DMS79 (cell line): ENCODE measurements at regions not wholly inside any gene's neighbourhood (a gene's known extent, or its start where the extent isn't known, plus 50 kb on each side); places are given as distances from the start of the nearest gene placed in this dataset.
"Not testable (repeated sequence)": the region's sequence is repeated elsewhere in the genome, so short reads cannot be mapped to it uniquely, and the experiment has no call there.

Source experiments
- DNase-seq: peaks from one replicate; lab custom pipeline; 2025; lab: John Stamatoyannopoulos, UW

DNA sequence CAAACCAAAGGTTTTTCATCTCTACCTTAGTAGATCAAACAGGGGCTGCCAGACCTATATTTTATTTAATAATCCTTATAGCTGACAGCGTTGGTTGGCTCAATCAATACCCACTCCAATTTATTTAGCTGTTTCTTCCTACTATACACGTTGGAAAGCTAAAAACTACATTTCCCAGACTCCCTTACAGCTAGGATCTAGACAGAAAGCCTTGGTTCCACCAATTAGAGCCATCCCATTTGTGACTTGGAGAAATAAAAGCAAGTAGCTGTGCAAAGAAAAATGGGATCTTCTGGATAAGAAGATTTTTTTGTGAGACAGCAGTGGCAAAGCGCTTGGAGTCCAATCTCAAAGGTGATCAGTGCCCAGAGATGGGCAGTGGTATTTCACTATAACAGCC is 331.3 kb upstream of the MEIS1 start:
- DNase-seq, result no peak

GRCh38 chr2:66101206-66101605 is 333.7 kb upstream of the MEIS1 start:
- no peak for DNase-seq

DNA sequence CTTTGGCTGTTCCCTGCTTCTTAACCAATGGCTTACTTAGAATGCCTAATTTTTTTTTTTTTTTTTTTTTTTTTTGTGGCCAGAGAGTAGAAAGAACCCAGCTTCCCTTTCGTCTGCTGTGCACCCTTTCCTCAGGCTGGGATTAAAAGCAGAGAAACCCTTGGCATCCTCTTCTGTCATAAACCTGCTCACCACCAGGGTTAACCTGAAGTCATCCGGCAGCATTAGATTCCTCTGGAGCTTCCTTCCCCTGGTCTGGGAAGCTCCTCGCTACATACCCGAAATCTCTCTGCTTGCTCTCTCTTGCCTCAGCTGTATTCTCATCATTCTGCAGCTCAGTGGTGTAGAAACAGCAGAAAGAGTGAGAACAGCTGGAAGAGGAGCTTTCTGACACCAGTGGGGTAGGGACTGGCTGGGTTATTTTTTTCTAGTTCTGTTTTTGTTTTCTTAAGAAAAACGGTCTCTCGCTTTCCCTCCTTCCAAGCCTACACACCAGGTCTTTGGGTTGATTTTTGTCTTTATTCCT is 339.0 kb upstream of the MEIS1 start:
- no peak for DNase-seq

DNA sequence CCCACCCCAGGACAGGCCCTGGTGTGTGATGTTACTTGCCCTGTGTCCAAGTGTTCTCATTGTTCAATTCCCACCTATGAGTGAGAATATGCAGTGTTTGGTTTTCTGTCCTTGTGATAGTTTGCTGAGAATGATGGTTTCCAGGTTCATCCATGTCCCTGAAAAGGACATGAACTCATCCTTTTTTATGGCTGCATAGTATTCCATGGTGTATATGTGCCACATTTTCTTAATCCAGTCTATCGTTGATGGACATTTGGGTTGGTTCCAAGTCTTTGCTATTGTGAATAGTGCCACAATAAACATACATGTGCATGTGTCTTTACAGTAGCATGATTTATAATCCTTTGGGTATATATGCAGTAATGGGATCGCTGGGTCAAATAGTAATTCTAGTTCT is 340.2 kb upstream of the MEIS1 start:
- DNase-seq, result not testable (repeated sequence)

DNA sequence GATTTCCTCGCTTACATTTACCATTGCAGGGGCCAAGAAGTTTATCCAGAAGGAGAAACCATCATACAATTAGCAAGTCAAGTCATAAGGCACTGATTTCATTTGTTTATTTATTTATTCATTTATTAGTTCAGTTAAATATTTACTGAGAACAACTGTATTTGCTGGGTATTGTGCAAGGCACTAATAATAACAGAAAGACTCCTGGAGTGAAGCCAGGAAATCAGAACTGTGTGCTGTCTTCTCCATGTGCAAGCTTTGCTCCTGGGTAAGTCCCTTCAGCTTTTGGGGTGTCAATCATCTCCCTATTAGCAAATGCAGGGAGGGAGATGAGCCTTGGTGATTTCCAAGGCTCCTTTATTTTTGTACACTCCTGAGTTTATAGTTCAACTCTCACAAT is 341.6 kb upstream of the MEIS1 start:
- DNase-seq, result no peak

DNA sequence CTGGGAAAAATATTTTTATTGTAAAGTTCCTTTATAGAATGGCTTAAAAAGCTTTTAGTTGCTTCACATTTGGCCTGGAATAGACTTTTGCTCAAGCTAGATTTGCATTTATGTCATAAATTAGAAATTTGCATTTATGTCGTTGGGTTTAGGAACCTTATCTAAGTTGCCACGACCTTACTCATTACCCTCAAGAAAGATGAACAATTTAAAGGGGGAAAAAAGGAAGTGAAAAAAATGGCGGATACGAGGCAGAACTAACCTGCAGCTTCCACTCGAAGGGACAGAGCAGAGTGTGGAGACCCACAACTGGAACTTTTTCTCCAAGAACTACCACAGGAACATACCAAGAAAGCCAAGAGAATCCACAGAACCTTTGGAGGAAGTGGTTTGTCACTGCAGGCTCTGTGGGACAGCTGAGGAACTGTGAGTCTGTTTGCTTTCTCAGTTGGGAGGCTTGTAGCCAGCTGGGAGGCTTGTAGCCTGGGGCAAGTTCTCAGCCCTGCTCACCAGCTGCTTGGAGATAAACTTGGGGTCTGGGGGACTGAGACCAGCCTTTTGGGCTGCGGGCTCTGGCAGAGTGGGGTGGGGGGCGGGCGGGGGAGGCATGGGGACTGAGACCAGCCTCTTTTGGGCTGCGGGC is 349.9 kb upstream of the MEIS1 start:
- no peak for DNase-seq

DNA sequence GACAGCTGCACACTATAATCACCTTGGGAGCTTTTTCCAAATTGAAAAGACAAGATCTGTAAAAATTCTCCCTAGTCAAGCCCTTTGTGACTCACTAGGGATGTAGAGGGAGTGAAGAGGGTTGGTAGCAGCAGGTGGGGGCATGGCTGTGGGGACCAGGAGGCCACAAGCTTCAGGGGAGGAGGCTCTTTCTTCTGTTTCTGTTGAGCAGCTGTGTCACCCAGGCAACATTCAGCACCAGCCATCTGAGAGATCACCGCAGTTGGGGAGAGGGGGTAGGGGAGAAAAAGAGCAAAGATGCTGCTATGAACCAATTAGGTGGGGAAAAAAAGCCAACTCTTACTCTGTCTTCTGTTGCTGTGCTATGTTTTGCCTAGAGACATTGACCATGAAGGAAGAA is 352.3 kb upstream of the MEIS1 start:
- no peak for DNase-seq

DNA sequence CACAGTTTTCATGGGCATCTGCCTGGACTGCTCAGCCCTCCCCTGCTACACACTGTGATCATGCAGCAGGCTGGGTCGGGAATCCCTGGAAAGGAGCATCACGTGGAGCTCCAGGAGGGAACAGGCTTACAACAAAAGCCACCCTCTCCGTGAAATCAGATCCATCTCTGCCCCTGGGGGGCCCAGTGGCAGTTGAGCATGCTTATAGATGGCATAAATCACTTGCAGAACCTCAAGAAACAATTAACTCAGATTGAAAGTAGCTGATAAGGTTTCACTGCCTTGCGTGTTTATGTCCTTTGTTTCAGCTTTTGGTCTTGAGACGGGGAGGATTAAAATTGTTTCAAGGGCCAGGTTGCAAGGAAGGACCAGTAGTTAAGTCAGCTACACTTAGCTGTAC is 354.8 kb upstream of the MEIS1 start:
- DNase-seq, result no peak

DNA sequence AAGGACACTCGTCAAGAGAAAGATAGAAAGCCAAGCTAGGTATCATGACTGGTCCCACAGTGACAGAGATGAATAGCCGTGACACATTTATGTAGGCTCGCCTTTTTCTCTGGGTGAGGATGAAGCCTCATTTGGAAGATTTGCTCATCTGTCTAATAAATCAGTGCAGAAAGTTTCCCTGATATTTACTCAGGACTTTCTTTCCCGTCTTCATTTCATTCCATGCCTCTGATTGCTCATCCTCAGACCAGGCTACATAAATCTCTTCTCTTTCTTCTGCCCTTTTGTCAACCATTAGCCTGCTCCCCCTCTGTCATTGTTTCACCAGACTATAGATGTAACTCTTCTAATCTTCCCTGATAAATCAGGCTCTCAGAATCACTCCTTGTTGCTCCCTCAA is 361.8 kb upstream of the MEIS1 start:
- DNase-seq, result no peak

DNA sequence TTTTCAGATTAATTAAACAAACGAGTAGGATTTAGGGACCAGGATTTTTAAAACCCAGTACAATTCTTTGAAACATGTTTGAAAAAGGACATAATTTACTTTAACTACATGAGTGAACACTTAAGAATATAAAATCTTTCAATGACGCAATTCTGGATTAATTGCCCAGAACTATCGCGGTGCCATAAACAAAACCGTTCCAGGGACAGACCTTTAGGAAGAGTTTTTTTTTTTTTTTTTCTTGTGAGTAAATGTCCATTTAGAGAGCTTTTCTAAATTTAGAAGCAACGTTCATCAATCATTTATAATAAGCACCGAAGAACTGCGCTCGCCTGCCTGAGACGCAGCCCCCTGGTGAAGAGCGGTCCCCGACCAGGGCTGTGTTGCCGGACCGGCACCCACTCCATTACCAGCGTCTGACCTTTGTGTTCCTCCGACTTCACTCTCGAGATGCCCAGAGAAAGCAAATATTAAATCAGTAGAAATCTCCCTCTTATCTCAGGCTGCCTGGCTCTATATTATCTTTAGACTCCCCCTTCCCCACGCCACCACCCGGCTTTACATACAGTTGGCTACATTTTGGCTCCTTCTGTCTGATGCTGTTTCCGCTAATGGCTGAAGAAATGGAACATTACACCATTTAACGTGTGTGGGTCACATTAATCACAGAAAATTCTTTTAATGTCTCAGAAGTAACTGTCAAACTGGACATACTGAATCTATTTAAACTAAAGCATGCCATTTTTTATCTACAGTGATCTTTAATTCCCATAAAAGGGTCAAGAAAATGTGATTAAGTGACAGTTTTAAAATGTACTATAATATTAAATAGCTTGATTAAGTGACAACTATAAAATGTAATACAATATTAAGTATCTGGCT is 364.0 kb upstream of the MEIS1 start:
- DNase-seq, result peak; percentile 57

GRCh38 chr2:66069937-66070720 is 364.8 kb upstream of the MEIS1 start:
- no peak for DNase-seq

- DNase-seq, result no peak
Observed at GRCh38 chr2:66066032-66066431, 368.9 kb upstream of the MEIS1 start.

DNA sequence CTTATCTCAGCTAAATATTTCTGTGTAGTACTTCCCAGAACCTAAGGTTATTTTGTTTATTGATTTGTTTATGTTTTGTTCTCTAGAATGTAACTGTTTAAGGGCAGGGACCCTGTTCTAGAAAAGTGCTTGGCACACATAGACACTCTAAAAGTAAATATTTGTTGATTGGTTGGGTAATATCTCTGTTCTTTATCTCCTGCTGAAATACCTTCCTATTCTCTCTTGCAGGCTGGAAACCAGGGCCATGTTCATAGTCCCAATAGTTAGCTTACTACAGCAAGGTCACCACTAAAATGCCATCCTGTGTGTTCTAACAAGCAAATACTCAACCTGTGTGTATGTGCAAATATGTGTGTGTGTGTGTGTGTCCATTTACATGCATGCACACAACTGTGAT is 375.6 kb upstream of the MEIS1 start:
- no peak for DNase-seq

DNA sequence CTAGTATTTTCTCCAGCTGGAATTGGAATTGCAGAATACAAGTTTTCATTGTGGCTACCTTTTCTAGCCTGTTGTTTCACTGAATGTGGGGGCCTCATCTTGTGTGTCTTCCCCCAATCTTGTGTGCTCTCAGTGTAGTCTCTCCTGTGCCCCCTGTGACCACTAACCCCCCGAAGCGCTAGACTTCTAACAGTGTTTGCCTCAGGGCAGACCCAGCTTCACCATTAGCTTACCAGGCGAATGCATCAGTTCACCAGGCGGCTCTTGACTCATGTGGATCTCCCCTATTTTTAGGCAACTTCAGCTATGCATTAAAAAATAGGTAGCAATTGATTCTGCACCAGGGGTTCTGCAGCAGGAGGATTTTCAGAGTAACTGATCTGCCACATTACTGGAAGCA is 376.2 kb upstream of the MEIS1 start:
- no peak for DNase-seq

DNA sequence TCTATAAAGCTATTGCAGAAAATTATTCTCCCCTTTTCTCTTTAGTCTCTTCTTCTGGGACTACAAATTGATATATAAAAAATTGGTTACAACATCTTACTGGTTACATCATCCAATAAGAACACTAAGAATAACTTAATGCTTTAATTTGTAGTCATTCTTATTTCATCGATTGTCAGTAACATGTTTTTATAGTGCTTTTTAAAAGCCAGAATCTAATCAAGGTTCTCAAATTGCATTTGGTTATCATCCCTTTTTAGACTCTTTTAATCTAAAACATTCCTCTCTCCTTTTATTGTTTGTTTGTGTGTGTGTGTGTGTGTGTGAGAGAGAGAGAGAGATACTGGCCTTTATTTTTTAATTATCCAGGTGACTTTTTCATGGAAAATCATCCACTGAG is 377.1 kb upstream of the MEIS1 start:
- DNase-seq, result no peak

GRCh38 chr2:66050392-66050791 is 384.5 kb upstream of the MEIS1 start:
- no peak for DNase-seq

DNA sequence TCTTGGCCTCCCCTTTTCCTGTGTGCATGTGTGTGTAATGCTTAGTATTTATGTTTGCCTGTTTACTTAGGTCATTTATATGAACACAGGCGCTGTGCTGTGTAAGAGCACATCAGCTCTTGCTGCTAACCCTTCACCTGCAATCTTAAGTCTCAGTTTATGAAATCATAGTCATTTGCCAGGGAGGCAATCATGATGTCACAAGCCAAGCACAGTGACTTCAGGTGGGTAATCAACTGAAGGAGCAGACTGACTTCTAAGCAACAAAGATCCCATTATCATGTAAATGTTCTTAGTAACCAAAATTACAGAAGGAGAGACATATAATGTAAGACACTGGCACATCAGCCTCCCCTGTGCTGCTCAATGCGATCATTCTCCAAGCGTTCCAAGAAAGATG is 386.3 kb upstream of the MEIS1 start:
- DNase-seq, result no peak

DNA sequence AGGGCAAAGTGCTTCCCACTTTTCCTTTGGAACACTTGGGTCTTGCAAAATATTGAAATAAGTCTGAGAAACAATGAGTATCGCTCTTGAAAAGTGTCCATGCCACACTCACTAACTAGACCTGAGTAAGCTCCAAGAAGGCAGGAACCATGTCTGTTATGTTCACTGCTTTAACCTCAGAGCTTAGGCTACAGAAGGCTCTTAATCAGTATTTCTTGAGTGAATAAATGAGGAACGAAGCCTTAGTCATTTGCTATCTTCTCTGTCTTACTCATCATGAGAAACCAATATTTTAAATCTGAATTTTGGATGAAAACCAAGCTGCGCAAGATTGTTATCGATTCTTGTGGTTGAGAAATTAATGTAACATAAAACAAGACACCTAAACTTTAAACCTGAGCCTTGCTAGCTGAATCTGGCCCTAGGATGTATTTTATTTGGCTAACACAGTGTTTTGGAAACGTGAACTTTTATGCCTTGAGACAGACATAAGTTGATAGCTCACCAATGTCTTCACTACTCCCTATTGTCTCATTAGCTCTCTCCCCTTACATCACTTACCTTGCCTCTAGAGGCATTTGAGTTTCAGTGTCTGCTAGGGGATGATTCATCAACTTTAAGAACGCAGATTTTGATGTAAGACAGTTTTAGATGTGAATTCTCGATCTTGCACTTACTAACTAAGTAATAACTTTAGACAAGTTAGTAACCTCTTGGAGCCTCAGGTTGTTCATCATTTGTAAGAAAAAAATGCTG is 392.8 kb upstream of the MEIS1 start:
- no peak for DNase-seq

DNA sequence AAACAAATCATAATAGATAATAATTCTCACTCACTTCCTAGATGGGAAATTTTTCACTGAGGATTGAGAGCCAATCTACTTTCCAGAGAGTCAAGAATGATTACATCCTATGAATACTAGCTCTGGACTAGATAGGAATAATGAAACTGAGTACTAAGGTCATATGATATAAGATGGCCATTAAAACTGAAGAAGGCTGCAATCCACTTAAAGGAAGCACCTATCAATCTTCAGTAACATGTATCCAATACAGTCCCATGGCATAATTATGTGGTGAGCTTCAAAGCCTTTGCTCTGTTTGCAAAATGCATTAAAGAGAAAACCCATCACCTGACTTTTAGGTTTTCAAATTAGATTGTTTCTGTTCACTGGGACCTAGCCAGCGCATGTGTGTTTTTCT is 398.0 kb upstream of the MEIS1 start:
- no peak for DNase-seq

DNA sequence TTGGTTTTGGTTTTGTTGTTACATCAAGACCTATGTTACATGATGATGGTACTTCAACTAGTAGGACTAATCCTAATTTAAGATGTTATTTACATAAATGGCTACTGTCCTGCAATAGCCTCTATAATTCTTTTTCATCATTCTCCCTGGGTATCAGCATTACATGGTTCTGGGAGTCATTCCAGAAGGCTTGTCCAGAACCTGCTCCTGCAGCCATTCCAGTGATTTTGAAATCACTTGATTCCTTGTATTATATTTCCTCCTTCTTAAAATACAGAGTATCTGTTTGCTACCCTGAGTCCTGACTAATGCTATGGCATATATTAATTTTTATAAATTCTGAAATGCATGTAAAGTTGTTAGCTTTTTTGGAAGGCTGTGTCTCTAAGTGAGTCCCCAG is 400.5 kb upstream of the MEIS1 start:
- no peak for DNase-seq

GRCh38 chr2:66032226-66032775 is 402.6 kb upstream of the MEIS1 start:
- no peak for DNase-seq

DNA sequence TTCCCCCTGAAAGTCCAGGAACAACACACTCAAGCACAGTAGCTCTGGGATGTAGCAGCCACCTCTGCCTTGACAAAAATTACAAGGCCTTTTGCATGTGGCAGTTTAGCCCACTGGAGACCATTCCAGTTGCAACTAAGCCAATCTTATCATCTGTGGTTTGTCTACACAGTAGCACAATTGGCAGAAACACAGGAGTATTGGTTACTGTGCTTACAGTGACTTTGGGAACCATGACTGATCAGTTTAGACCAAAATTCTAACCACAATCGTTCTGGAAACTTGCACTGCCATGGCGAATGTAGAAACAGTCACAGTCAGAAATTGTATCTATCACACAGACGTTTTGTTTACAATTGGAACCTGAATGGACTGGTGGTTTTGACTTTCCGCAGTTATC is 403.7 kb upstream of the MEIS1 start:
- no peak for DNase-seq
